Lower leg skin (tissue), 3 donors: ENCODE measurements at regions not wholly inside any gene's neighbourhood (a gene's known extent, or its start where the extent isn't known, plus 50 kb on each side); places are given as distances from the start of the nearest gene placed in this dataset.

Experiments
- CTCF ChIP-seq, 3 donors: fragments of 450-650 bp; IDR thresholded peaks; one replicate each; pipeline ENCODE4 v1.5.1; 2016; ENCODE audit warnings: antibody characterized with exemption in 3 of 3, mild to moderate bottlenecking in 3 of 3, moderate library complexity in 2 of 3
- POLR2A ChIP-seq, 2 donors: fragments of 450-650 bp; IDR thresholded peaks; one replicate each; pipeline ENCODE4 v1.6.1; 2016 to 2017; ENCODE audit warnings: antibody characterized with exemption in 2 of 2, mild to moderate bottlenecking in 1 of 2, moderate library complexity in 1 of 2

GRCh38 chr5:99607124-99607523 lies 678.3 kb upstream of the CHD1 start:
- TF ChIP-seq CTCF (IDR thresholded peaks at IDR 0.05) (no peak), POLR2A (IDR thresholded peaks at IDR 0.05) (no peak)
